ENCODE measurements at regions not wholly inside any gene's neighbourhood (a gene's known extent, or its start where the extent isn't known, plus 50 kb on each side); places are given as distances from the start of the nearest gene placed in this dataset.

DNA sequence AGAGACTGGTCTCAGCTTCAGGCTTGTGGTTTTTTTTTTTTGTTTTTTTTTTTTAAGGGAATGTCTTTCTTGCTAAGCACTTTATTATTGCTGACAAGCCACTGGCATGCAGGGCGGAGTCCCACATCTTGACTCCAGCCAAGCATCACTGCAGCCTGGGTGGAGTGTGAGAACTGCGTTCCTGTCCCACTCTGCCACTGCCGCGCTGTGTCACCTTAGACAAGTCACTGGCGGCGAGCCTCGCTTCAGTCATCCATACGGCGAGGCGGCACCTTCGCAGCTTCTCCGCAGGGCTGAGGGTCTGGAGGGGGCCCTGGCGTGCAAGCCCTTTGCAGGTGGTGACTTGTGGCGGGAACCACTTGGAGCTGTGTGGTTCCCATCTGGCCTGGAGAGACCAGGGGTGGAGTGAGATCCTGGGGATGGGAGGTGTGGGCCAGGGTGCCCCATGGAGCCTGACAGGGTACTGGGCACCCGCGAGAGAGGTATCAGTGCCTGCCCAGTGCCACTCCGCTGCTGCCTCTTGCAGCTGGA is 99.1 kb upstream of the CIBAR2 start:
- TF ChIP-seq, protein P1, sequence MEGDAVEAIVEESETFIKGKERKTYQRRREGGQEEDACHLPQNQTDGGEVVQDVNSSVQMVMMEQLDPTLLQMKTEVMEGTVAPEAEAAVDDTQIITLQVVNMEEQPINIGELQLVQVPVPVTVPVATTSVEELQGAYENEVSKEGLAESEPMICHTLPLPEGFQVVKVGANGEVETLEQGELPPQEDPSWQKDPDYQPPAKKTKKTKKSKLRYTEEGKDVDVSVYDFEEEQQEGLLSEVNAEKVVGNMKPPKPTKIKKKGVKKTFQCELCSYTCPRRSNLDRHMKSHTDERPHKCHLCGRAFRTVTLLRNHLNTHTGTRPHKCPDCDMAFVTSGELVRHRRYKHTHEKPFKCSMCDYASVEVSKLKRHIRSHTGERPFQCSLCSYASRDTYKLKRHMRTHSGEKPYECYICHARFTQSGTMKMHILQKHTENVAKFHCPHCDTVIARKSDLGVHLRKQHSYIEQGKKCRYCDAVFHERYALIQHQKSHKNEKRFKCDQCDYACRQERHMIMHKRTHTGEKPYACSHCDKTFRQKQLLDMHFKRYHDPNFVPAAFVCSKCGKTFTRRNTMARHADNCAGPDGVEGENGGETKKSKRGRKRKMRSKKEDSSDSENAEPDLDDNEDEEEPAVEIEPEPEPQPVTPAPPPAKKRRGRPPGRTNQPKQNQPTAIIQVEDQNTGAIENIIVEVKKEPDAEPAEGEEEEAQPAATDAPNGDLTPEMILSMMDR (IDR thresholded peaks at IDR 0.05; ENCODE audit: poor library complexity, severe bottlenecking), result no peak
- TF ChIP-seq, protein P2, sequence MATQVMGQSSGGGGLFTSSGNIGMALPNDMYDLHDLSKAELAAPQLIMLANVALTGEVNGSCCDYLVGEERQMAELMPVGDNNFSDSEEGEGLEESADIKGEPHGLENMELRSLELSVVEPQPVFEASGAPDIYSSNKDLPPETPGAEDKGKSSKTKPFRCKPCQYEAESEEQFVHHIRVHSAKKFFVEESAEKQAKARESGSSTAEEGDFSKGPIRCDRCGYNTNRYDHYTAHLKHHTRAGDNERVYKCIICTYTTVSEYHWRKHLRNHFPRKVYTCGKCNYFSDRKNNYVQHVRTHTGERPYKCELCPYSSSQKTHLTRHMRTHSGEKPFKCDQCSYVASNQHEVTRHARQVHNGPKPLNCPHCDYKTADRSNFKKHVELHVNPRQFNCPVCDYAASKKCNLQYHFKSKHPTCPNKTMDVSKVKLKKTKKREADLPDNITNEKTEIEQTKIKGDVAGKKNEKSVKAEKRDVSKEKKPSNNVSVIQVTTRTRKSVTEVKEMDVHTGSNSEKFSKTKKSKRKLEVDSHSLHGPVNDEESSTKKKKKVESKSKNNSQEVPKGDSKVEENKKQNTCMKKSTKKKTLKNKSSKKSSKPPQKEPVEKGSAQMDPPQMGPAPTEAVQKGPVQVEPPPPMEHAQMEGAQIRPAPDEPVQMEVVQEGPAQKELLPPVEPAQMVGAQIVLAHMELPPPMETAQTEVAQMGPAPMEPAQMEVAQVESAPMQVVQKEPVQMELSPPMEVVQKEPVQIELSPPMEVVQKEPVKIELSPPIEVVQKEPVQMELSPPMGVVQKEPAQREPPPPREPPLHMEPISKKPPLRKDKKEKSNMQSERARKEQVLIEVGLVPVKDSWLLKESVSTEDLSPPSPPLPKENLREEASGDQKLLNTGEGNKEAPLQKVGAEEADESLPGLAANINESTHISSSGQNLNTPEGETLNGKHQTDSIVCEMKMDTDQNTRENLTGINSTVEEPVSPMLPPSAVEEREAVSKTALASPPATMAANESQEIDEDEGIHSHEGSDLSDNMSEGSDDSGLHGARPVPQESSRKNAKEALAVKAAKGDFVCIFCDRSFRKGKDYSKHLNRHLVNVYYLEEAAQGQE (IDR thresholded peaks at IDR 0.05; ENCODE audit: borderline replicate concordance), result no peak
- TF ChIP-seq EZH2 (IDR thresholded peaks at IDR 0.05; ENCODE audit: borderline replicate concordance, insufficient read depth, low read length, poor library complexity, severe bottlenecking), result no peak
- no peak for TF ChIP-seq POLR2AphosphoS5 (IDR thresholded peaks at IDR 0.05)
- TF ChIP-seq RAD21 (conservative IDR thresholded peaks at IDR 0.05), result no peak
- no peak for TF ChIP-seq TAF1 (IDR thresholded peaks at IDR 0.05; ENCODE audit: low read depth)
